HG03439 (cell line): ENCODE measurements at regions not wholly inside any gene's neighbourhood (a gene's known extent, or its start where the extent isn't known, plus 50 kb on each side); places are given as distances from the start of the nearest gene placed in this dataset.
"Not testable (repeated sequence)": the region's sequence is repeated elsewhere in the genome, so short reads cannot be mapped to it uniquely, and the experiment has no call there.

ENCODE experiments used
- ATAC-seq: cut with Tn5 transposase; IDR thresholded peaks from one replicate; pipeline ENCODE4 v1.9.1; 2021; ENCODE audit warnings: mild to moderate bottlenecking, moderate library complexity; ENCODE audit not compliant: unreplicated experiment

GRCh38 chr22:17318817-17319216 lies 50.4 kb upstream of the CECR2 start:
- ATAC-seq = no peak

- ATAC-seq = no peak
These were observed 54.0 kb upstream of the CECR2 start for GRCh38 chr22:17315310-17315709.

- ATAC-seq = no peak
These were observed 54.8 kb upstream of the CECR2 start for GRCh38 chr22:17314487-17314886.

- no peak for ATAC-seq
These were observed 55.6 kb upstream of the CECR2 start for GRCh38 chr22:17313626-17314025.

- no peak for ATAC-seq
These were observed 61.7 kb upstream of the CECR2 start for GRCh38 chr22:17307566-17307965.

GRCh38 chr22:17305076-17305475 lies 64.2 kb upstream of the CECR2 start:
- no peak for ATAC-seq

GRCh38 chr22:17303840-17304779 lies 65.2 kb upstream of the CECR2 start:
- ATAC-seq = peak; percentile 73

- no peak for ATAC-seq
These were observed 65.8 kb upstream of the CECR2 start for GRCh38 chr22:17303441-17303839.

- ATAC-seq = no peak
These were observed 66.6 kb upstream of the CECR2 start for GRCh38 chr22:17302616-17303015.

GRCh38 chr22:17300926-17301325 lies 68.3 kb upstream of the CECR2 start:
- ATAC-seq = no peak

- not testable (repeated sequence) for ATAC-seq
These were observed 70.3 kb upstream of the CECR2 start for GRCh38 chr22:17298805-17299502.

- no peak for ATAC-seq
These were observed 66.4 kb upstream of the ADA2 start for GRCh38 chr22:17285656-17286055.

GRCh38 chr22:17284888-17285287 lies 65.7 kb upstream of the ADA2 start:
- ATAC-seq = no peak

GRCh38 chr22:17284466-17284865 lies 65.2 kb upstream of the ADA2 start:
- ATAC-seq = no peak

- ATAC-seq = not testable (repeated sequence)
These were observed 64.6 kb upstream of the ADA2 start for GRCh38 chr22:17283865-17284264.

GRCh38 chr22:17283423-17283822 lies 64.2 kb upstream of the ADA2 start:
- no peak for ATAC-seq

GRCh38 chr22:17281440-17281841 lies 62.2 kb upstream of the ADA2 start:
- no peak for ATAC-seq

GRCh38 chr22:17281026-17281425 lies 61.8 kb upstream of the ADA2 start:
- ATAC-seq = no peak

- ATAC-seq = no peak
These were observed 53.3 kb upstream of the ADA2 start for GRCh38 chr22:17272511-17272991.

GRCh38 chr22:17271711-17272451 lies 52.6 kb upstream of the ADA2 start:
- ATAC-seq = no peak

GRCh38 chr22:17269607-17270261 lies 50.5 kb upstream of the ADA2 start:
- ATAC-seq = no peak
